Liver (tissue), 8 donors: ENCODE measurements at regions not wholly inside any gene's neighbourhood (a gene's known extent, or its start where the extent isn't known, plus 50 kb on each side); places are given as distances from the start of the nearest gene placed in this dataset.

Source experiments
- DNase-seq: peaks from one replicate; pipeline ENCODE4 v3.0.0-alpha.2; 2017; ENCODE audit warnings: low spot score
- H3K27ac ChIP-seq, 2 donors: one replicate each; pipeline ENCODE4 v1.7.0; 2013; ENCODE audit warnings: inconsistent platforms in 2 of 2, low read length in 2 of 2, control low read depth in 1 of 2, low read depth in 1 of 2, mild to moderate bottlenecking in 1 of 2
- H3K27me3 ChIP-seq, 4 donors: one replicate each; pipeline versions ENCODE4 v1.6.1 to v1.7.0; 2013; ENCODE audit warnings: low read length in 3 of 4, inconsistent platforms in 1 of 4, mild to moderate bottlenecking in 1 of 4, moderate library complexity in 1 of 4; ENCODE audit not compliant: control insufficient read depth in 4 of 4, insufficient read depth in 4 of 4
- H3K36me3 ChIP-seq, 4 donors: one replicate each; pipeline versions ENCODE4 v1.6.1 to v1.7.0; 2013; ENCODE audit warnings: low read length in 3 of 4, mild to moderate bottlenecking in 3 of 4, low read depth in 1 of 4, moderate library complexity in 1 of 4; ENCODE audit not compliant: control insufficient read depth in 4 of 4, insufficient read depth in 3 of 4
- H3K4me1 ChIP-seq, 4 donors: one replicate each; pipeline versions ENCODE4 v1.6.1 to v1.7.0; 2013; ENCODE audit warnings: low read length in 3 of 4, mild to moderate bottlenecking in 3 of 4, moderate library complexity in 1 of 4; ENCODE audit not compliant: control insufficient read depth in 4 of 4, insufficient read depth in 4 of 4
- H3K4me3 ChIP-seq, 3 donors: one replicate each; pipeline versions ENCODE4 v1.6.1 to v1.7.0; 2013; ENCODE audit warnings: low read length in 3 of 3, control low read depth in 1 of 3, low read depth in 1 of 3, mild to moderate bottlenecking in 1 of 3
- H3K9ac ChIP-seq, 2 donors: one replicate each; pipeline ENCODE4 v1.7.0; 2013; ENCODE audit warnings: low read length in 2 of 2, mild to moderate bottlenecking in 2 of 2, moderate library complexity in 2 of 2, control low read depth in 1 of 2, low read depth in 1 of 2
- H3K9me3 ChIP-seq, 4 donors: one replicate each; pipeline versions ENCODE4 v1.6.1 to v1.7.0; 2013; ENCODE audit warnings: low read length in 3 of 4; ENCODE audit not compliant: control insufficient read depth in 4 of 4
- FOXA1 ChIP-seq: IDR thresholded peaks from 2 replicates; pipeline ENCODE4 v1.6.1; 2016; ENCODE audit warnings: antibody characterized with exemption
- HNF4A ChIP-seq, 2 donors: conservative IDR thresholded peaks; 2 replicates each; pipeline ENCODE4 v1.6.1; 2016; ENCODE audit warnings: antibody characterized with exemption in 2 of 2, mild to moderate bottlenecking in 2 of 2
- HNF4G ChIP-seq: IDR thresholded peaks from 2 replicates; pipeline ENCODE4 v1.6.1; 2016; ENCODE audit warnings: antibody characterized with exemption
- JUND ChIP-seq, 2 donors: IDR thresholded peaks; 2 replicates each; pipeline ENCODE4 v1.6.1; 2016; ENCODE audit warnings: antibody characterized with exemption in 2 of 2
- NR2F2 ChIP-seq: IDR thresholded peaks from 2 replicates; pipeline ENCODE4 v1.6.1; 2016; ENCODE audit warnings: antibody characterized with exemption
- RXRA ChIP-seq, 2 donors: IDR thresholded peaks; 2 replicates each; pipeline ENCODE4 v1.6.1; 2017 to 2018; ENCODE audit warnings: antibody characterized with exemption in 2 of 2, mild to moderate bottlenecking in 1 of 2
- SP1 ChIP-seq: IDR thresholded peaks from 2 replicates; pipeline ENCODE4 v1.6.1; 2018; ENCODE audit warnings: antibody characterized with exemption, mild to moderate bottlenecking
- YY1 ChIP-seq: IDR thresholded peaks from 2 replicates; pipeline ENCODE4 v1.6.1; 2016; ENCODE audit warnings: antibody characterized with exemption, mild to moderate bottlenecking
- WGBS: extraction: QIAGEN DNeasy Blood & Tissue Kit; methylation state at CpG from one replicate; pipeline ENCODE4 v1.1.7; 2013; 5-methylcytosine and 5-hydroxymethylcytosine counted together
- TF ChIP-seq, protein P1 (sequence below): IDR thresholded peaks from 2 replicates; pipeline ENCODE4 v1.6.1; 2016; ENCODE audit warnings: antibody characterized with exemption
- TF ChIP-seq, protein P2 (sequence below): fragments of 150-350 bp; IDR thresholded peaks from 2 replicates; pipeline ENCODE4 v1.5.1; 2017; ENCODE audit warnings: improper control_type of control experiment, low read depth, low read length; ENCODE audit not compliant: missing input control
- TF ChIP-seq, protein P3 (sequence below): IDR thresholded peaks from 2 replicates; pipeline ENCODE4 v1.6.1; 2016; ENCODE audit warnings: antibody characterized with exemption, mild to moderate bottlenecking
- TF ChIP-seq, protein P4 (sequence below): IDR thresholded peaks from 2 replicates; pipeline ENCODE4 v1.6.1; 2016; ENCODE audit warnings: antibody characterized with exemption
- TF ChIP-seq, protein P5 (sequence below): IDR thresholded peaks from 2 replicates; pipeline ENCODE4 v1.6.1; 2016; ENCODE audit warnings: antibody characterized with exemption
- donor health status: healthy.
- donor health status: healthy.
- donor health status: healthy.
- donor health status: healthy.
- donor health status: healthy.

DNA sequence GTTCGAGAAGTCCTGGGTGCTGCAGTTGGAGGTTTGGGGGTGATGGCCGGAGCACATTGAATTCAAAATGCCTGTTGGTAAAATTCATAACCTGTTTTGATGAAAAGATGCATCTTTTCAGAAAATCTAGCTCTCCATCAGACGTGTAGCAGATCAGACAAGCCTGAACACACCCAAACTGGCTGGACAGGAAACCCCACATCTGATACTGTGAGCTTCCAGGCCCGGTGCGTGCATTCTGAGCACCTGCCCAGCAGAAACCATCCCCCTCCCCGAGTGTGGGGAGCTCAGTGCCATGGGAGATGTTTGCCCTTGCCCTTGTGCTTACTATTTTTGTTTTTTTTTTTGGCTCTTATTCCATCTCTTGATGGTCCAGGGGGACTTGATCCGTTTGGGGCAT, 417.1 kb downstream of the TCERG1L start:
- WGBS, result 50% methylated on average over 7 of the region's 7 CpGs
- TF ChIP-seq, protein P1, sequence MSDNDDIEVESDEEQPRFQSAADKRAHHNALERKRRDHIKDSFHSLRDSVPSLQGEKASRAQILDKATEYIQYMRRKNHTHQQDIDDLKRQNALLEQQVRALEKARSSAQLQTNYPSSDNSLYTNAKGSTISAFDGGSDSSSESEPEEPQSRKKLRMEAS, result no peak
- Histone ChIP-seq H3K4me1 (no peaks in the 10 kb centered on the region), H3K9ac (no peak overlapping the region), H3K27ac (no peak overlapping the region), H3K4me3 (no peak overlapping the region), H3K27me3 (peaks cover 0 to 4% (median 0%) of the 10 kb centered on the region in 4 donors), H3K36me3 (no peaks in the 10 kb centered on the region), H3K9me3 (no peaks in the 10 kb centered on the region)
- no peak for DNase-seq

DNA sequence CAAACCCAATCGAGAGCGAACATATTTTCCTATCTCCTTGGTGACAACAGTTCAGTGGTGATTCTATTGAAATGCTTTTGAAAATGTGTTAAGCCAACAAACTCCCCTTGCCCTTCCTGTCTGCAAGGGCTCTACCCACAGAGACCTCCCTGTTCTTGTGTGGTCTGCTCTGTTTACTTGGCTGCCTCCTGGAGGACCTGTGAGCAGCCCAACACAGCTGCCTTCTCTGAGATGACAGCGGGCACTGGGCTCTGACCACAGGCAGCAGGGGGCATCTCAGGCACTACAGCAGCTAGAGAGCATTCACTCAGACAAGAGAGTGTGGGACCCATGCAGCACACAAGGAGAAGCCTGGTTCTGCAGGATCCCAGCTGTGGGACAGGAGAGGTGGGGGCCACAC, 416.4 kb downstream of the TCERG1L start:
- Histone ChIP-seq H3K27ac (no peak overlapping the region), H3K9ac (no peak overlapping the region), H3K4me1 (no peaks in the 10 kb centered on the region), H3K27me3 (peaks cover 0 to 4% (median 0%) of the 10 kb centered on the region in 4 donors), H3K4me3 (no peak overlapping the region), H3K36me3 (no peaks in the 10 kb centered on the region), H3K9me3 (no peaks in the 10 kb centered on the region)
- TF ChIP-seq, protein P2, sequence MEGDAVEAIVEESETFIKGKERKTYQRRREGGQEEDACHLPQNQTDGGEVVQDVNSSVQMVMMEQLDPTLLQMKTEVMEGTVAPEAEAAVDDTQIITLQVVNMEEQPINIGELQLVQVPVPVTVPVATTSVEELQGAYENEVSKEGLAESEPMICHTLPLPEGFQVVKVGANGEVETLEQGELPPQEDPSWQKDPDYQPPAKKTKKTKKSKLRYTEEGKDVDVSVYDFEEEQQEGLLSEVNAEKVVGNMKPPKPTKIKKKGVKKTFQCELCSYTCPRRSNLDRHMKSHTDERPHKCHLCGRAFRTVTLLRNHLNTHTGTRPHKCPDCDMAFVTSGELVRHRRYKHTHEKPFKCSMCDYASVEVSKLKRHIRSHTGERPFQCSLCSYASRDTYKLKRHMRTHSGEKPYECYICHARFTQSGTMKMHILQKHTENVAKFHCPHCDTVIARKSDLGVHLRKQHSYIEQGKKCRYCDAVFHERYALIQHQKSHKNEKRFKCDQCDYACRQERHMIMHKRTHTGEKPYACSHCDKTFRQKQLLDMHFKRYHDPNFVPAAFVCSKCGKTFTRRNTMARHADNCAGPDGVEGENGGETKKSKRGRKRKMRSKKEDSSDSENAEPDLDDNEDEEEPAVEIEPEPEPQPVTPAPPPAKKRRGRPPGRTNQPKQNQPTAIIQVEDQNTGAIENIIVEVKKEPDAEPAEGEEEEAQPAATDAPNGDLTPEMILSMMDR, result no peak
- no peak for TF ChIP-seq HNF4G
- no peak for TF ChIP-seq NR2F2
- no peak for TF ChIP-seq RXRA (IDR thresholded peaks at IDR 0.05)
- no peak for TF ChIP-seq YY1
- TF ChIP-seq FOXA1, result no peak
- TF ChIP-seq JUND (IDR thresholded peaks at IDR 0.05), result no peak
- TF ChIP-seq HNF4A (conservative IDR thresholded peaks at IDR 0.05), result no peak
- TF ChIP-seq, protein P3, sequence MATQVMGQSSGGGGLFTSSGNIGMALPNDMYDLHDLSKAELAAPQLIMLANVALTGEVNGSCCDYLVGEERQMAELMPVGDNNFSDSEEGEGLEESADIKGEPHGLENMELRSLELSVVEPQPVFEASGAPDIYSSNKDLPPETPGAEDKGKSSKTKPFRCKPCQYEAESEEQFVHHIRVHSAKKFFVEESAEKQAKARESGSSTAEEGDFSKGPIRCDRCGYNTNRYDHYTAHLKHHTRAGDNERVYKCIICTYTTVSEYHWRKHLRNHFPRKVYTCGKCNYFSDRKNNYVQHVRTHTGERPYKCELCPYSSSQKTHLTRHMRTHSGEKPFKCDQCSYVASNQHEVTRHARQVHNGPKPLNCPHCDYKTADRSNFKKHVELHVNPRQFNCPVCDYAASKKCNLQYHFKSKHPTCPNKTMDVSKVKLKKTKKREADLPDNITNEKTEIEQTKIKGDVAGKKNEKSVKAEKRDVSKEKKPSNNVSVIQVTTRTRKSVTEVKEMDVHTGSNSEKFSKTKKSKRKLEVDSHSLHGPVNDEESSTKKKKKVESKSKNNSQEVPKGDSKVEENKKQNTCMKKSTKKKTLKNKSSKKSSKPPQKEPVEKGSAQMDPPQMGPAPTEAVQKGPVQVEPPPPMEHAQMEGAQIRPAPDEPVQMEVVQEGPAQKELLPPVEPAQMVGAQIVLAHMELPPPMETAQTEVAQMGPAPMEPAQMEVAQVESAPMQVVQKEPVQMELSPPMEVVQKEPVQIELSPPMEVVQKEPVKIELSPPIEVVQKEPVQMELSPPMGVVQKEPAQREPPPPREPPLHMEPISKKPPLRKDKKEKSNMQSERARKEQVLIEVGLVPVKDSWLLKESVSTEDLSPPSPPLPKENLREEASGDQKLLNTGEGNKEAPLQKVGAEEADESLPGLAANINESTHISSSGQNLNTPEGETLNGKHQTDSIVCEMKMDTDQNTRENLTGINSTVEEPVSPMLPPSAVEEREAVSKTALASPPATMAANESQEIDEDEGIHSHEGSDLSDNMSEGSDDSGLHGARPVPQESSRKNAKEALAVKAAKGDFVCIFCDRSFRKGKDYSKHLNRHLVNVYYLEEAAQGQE, result no peak
- TF ChIP-seq, protein P1, result no peak
- TF ChIP-seq, protein P4, sequence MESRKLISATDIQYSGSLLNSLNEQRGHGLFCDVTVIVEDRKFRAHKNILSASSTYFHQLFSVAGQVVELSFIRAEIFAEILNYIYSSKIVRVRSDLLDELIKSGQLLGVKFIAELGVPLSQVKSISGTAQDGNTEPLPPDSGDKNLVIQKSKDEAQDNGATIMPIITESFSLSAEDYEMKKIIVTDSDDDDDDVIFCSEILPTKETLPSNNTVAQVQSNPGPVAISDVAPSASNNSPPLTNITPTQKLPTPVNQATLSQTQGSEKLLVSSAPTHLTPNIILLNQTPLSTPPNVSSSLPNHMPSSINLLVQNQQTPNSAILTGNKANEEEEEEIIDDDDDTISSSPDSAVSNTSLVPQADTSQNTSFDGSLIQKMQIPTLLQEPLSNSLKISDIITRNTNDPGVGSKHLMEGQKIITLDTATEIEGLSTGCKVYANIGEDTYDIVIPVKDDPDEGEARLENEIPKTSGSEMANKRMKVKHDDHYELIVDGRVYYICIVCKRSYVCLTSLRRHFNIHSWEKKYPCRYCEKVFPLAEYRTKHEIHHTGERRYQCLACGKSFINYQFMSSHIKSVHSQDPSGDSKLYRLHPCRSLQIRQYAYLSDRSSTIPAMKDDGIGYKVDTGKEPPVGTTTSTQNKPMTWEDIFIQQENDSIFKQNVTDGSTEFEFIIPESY, result no peak
- TF ChIP-seq SP1, result no peak
- TF ChIP-seq, protein P5, sequence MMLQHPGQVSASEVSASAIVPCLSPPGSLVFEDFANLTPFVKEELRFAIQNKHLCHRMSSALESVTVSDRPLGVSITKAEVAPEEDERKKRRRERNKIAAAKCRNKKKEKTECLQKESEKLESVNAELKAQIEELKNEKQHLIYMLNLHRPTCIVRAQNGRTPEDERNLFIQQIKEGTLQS, result no peak
- WGBS, result 65% methylated on average over 3 of the region's 3 CpGs
- DNase-seq, result no peak
